Activated CD8-positive, alpha-beta memory T cell treated with anti-CD3 and anti-CD28 coated beads, Interleukin-2, amount 50 U/mL, for 24 hours (primary cell): ENCODE measurements at regions not wholly inside any gene's neighbourhood (a gene's known extent, or its start where the extent isn't known, plus 50 kb on each side); places are given as distances from the start of the nearest gene placed in this dataset.

ENCODE experiments used
- DNase-seq: peaks from one replicate; pipeline ENCODE4 v3.0.0-alpha.2; 2020; ENCODE audit errors: extremely low read depth

- no peak for DNase-seq
Measured at GRCh38 chr16:82405736-82406135, 221.0 kb upstream of the CDH13 start.

DNA sequence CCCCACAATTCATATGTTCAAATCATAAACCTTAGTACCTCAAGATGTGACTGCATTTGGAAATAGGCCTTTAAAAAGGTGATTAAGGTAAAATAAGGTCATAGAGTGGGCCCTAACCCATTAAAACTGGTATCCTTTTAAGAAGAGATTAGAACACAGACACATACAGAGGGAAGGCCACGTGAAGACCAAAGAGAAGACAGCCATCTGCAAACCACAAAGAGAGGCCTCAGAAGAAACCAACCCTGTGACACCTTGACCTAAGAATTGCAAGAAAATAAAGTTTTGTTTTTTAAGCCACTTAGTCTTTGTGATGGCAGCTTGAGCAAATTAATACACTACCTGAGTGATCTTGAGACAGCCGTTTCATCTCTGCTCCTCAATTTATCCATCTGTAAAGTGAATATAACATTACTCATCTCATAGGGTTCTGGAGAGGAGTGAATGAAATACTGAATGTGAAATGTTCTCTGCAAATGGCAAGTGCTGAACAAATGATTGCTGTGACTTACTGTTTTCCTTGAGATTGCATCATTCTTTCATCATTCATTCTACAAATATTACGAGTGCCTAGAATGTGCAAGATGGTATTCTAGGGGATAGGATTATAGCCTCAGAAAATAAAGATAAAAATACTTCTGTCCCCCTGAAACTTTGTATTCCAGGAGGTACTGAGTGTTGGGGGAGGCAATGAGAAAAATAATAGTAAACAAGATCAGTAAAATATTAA lies 222.0 kb upstream of the CDH13 start:
- DNase-seq, result no peak

GRCh38 chr16:82402665-82403218 lies 224.0 kb upstream of the CDH13 start:
- no peak for DNase-seq

DNA sequence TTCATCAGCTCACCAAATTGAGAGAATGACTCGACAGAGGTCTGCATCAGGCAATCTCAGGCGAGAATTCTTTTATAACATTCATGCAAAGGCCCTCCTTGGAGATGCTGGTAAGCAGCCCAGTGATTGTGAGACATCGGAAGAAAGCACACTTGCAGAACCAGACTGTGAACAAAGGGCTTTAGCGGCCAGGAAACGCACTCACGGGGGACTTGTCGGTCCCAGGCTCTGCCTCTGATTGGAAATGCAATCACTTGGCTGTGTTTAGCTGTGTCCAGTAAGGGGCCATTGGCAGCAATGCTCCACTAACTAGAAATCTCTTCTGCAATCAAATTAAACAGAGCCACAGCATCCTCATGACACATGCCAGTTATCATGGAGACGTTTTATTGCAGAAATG lies 226.7 kb upstream of the CDH13 start:
- DNase-seq, result no peak

DNA sequence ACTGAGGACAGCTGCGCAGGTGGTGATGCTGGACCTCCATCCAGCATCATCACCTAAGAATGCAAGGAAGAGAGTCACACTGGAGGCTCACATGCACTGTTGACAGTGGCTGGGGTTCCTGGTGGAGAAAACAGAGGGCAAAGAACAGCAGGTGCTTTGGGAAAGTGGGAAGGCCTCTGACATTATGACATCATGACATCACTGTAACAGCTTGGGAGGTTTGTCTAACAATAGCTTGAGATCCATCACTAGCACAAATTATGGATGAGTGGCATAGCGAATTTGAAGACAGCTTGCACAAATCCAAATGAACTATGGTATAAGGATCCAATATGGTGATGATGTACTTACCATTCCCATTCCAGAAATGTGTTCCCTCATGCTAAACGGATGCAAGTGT lies 226.5 kb upstream of the MPHOSPH6 start:
- no peak for DNase-seq

GRCh38 chr16:82395212-82395611 lies 225.2 kb upstream of the MPHOSPH6 start:
- no peak for DNase-seq

- DNase-seq, result no peak
Measured at GRCh38 chr16:82391690-82392089, 221.7 kb upstream of the MPHOSPH6 start.

GRCh38 chr16:82389956-82390650 lies 220.1 kb upstream of the MPHOSPH6 start:
- DNase-seq, result no peak

- no peak for DNase-seq
Measured at GRCh38 chr16:82386761-82387160, 216.7 kb upstream of the MPHOSPH6 start.

DNA sequence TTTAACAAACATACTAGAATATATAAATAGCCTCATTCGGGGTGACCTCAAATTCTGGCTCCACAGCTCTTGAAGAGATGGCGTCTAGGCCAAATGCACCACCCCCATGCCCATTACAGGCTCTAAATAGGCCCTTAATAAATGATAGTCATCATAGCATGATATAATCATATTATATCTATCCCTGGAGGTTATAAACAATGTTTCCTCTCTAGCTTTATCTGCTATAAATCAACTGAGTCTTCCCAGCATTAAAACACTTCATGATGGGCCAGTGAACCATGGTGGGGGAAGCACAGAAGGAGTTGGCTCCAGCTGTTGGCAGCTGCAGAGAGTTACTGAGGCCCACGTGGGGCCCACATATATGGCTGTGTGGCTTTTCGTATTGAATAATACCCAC lies 214.9 kb upstream of the MPHOSPH6 start:
- no peak for DNase-seq

- no peak for DNase-seq
Measured at GRCh38 chr16:82384017-82384416, 214.0 kb upstream of the MPHOSPH6 start.

- DNase-seq, result no peak
Measured at GRCh38 chr16:82382521-82382920, 212.5 kb upstream of the MPHOSPH6 start.

GRCh38 chr16:82379551-82379950 lies 209.5 kb upstream of the MPHOSPH6 start:
- DNase-seq, result no peak

GRCh38 chr16:82373976-82374375 lies 204.0 kb upstream of the MPHOSPH6 start:
- DNase-seq, result no peak

DNA sequence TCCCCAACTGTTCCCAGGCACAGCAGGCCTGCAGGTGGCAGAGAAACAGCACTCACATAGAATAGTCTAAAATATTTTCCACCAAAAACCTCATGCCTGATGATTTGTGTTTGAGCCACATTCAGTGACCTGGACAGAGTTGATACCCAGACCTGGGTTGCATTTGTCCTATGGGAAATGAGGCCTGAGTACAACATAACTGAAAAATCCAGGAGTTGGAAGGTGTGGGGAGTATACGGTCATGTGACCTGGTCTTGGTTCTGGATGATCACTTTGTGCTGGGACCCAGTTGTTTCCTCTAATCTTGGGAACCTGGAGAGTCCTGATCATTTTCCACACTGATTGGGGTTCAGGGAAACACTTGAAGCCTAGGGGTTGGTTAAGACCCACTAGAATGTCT lies 200.3 kb upstream of the MPHOSPH6 start:
- DNase-seq, result no peak

- DNase-seq, result no peak
Measured at GRCh38 chr16:82368041-82368440, 198.0 kb upstream of the MPHOSPH6 start.

DNA sequence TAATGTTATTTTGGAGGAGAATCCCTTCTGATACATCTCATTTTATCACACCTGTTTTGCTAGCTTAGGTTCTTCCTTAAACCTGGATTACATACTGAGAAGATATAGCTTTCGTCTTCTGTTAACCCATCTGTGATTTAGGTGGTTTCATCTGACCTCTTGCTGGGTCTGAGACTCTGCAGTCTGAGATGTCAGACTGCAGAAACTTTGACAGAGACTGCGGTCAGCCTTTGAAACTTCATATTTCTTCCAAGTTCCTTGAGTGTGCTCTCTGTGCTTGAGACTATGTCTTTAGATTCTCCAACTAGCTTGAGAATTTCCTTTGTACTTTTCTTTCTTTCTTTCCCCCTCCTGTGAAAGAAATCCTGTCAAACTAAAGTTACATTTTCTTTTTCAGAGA lies 196.4 kb upstream of the MPHOSPH6 start:
- DNase-seq, result no peak

DNA sequence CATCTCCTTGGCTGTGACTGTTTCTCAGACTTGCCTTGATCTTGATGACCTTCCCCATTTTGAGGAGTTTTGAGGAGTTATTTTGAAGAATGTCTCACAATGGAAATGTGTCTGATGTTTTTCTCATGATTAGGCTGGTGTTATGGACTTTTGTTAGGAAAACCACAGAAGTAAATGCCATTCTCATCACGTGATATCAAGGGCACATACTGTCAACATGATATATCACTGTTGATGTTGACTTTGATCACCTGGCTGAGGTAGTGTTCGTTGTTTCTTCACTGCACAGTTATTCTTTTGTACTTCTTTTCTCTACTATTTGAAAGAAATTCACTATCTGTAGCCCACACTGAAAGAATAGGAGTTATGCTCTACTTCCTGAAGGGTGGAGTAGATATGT lies 194.7 kb upstream of the MPHOSPH6 start:
- no peak for DNase-seq

- DNase-seq, result no peak
Measured at GRCh38 chr16:82363026-82363816, 193.2 kb upstream of the MPHOSPH6 start.

- no peak for DNase-seq
Measured at GRCh38 chr16:82361885-82362284, 191.9 kb upstream of the MPHOSPH6 start.

DNA sequence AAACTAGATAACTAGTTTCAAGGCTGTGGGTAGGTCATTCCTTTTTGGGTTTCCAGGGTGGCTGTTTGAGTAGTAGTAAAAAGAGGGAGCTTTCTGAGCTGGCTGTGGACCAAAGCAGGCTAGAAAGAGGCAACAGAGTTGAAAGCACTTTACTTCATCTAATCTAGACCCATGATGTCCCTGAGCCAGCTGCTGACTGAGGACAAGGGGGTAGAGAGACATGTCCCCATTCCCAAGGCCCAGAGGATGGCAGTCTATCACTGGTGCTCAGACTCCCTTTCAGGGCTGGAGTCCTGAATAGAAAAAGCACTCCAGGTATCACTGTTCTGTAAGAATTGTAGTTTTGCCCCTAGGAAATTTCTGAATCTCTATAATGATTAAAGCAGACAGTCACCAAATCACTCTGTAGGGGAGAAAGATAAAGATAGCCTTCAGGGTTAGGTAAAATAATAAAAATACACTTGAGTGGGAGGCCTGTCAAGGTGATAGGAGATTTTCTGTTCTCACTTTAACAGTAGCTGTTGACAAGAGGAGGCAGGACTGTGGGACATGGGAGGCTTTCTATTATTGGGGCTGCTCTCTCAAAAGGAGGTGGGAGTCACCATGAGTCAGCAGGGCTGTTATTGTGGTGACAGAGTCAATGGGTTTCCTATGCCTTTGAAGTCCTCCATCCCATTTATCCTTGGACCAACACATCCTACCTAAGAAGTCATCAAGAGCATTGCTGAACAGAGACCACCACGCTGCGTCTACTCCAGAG lies 190.2 kb upstream of the MPHOSPH6 start:
- no peak for DNase-seq
